Tibial nerve (tissue), 4 donors: ENCODE measurements at regions not wholly inside any gene's neighbourhood (a gene's known extent, or its start where the extent isn't known, plus 50 kb on each side); places are given as distances from the start of the nearest gene placed in this dataset.
"Not testable (repeated sequence)": the region's sequence is repeated elsewhere in the genome, so short reads cannot be mapped to it uniquely, and the experiment has no call there.

Experiments used
- DNase-seq, 2 donors: peaks; one replicate each; pipeline ENCODE4 v3.0.0-alpha.2; 2019; ENCODE audit warnings: low spot score in 2 of 2
- H3K27ac ChIP-seq, 4 donors: fragments of 200-600 bp; sonication (generic) in 3 of 4; one replicate each; pipeline ENCODE4 v1.5.1; 2017 to 2019; ENCODE audit warnings: mild to moderate bottlenecking in 1 of 4
- H3K27me3 ChIP-seq, 2 donors: fragments of 200-600 bp; sonication (generic) in 1 of 2; one replicate each; pipeline versions ENCODE4 v1.5.1 to v1.6.0; 2017 to 2019
- H3K36me3 ChIP-seq, 3 donors: fragments of 200-600 bp; sonication (generic); one replicate each; pipeline ENCODE4 v1.5.1; 2018 to 2019
- H3K4me1 ChIP-seq, 4 donors: fragments of 200-600 bp; sonication (generic) in 3 of 4; one replicate each; pipeline ENCODE4 v1.5.1; 2017 to 2019
- H3K4me3 ChIP-seq, 4 donors: fragments of 200-600 bp; sonication (generic) in 3 of 4; one replicate each; pipeline ENCODE4 v1.5.1; 2017 to 2019; ENCODE audit warnings: mild to moderate bottlenecking in 1 of 4, moderate library complexity in 1 of 4
- H3K9me3 ChIP-seq, 4 donors: fragments of 200-600 bp; sonication (generic) in 3 of 4; one replicate each; pipeline ENCODE4 v1.5.1; 2017 to 2019
- EP300 ChIP-seq, 2 donors: sonication (generic); formaldehyde crosslinking; IDR thresholded peaks; one replicate each; pipeline ENCODE4 v1.6.1; 2017; ENCODE audit warnings: antibody characterized with exemption in 2 of 2, mild to moderate bottlenecking in 1 of 2
- POLR2A ChIP-seq, 2 donors: fragments of 450-650 bp; IDR thresholded peaks; one replicate each; pipeline ENCODE4 v1.6.1; 2017; ENCODE audit warnings: antibody characterized with exemption in 2 of 2, mild to moderate bottlenecking in 2 of 2, moderate library complexity in 2 of 2
- WGBS, 2 donors: methylation state at CpG; one replicate each; pipeline ENCODE4 v1.1.5; 2018; 5-methylcytosine and 5-hydroxymethylcytosine counted together
- TF ChIP-seq, protein P1 (sequence below), 5 experiments: fragments of 200-600 bp in 3 of 5; fragments of 450-650 bp in 2 of 5; sonication (generic) in 3 of 5; IDR thresholded peaks; one replicate each; pipeline ENCODE4 v1.5.1; 2016 to 2019; ENCODE audit warnings: antibody characterized with exemption in 5 of 5, mild to moderate bottlenecking in 3 of 5, moderate library complexity in 2 of 5

DNA sequence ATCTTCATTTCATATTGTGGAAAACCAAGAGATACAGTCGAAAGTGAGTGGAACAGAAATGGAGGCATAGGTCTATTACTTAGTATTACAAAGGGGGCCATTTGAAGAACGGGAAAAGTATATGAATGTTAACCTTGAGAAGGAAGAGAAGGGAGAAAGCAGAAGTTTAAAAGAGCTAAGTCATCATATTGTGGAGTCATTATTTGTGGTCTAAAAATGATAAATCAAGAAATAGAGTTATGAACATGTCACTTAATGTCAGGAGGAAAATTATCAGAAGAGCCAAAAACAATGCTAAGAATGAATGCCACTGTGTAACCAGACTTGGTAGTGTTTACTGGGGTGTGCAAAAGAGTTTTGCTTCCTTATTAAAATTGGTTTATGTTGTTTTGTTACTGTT, 589.5 kb upstream of the LCORL start:
- no peaks in the 10 kb centered on the region for H3K27me3 ChIP-seq
- TF ChIP-seq POLR2A (IDR thresholded peaks at IDR 0.05) (no peak), EP300 (IDR thresholded peaks at IDR 0.05) (no peak)
- TF ChIP-seq, protein P1, sequence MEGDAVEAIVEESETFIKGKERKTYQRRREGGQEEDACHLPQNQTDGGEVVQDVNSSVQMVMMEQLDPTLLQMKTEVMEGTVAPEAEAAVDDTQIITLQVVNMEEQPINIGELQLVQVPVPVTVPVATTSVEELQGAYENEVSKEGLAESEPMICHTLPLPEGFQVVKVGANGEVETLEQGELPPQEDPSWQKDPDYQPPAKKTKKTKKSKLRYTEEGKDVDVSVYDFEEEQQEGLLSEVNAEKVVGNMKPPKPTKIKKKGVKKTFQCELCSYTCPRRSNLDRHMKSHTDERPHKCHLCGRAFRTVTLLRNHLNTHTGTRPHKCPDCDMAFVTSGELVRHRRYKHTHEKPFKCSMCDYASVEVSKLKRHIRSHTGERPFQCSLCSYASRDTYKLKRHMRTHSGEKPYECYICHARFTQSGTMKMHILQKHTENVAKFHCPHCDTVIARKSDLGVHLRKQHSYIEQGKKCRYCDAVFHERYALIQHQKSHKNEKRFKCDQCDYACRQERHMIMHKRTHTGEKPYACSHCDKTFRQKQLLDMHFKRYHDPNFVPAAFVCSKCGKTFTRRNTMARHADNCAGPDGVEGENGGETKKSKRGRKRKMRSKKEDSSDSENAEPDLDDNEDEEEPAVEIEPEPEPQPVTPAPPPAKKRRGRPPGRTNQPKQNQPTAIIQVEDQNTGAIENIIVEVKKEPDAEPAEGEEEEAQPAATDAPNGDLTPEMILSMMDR (IDR thresholded peaks at IDR 0.05) = no peak
- no peak for DNase-seq
- H3K9me3 ChIP-seq = no peaks in the 10 kb centered on the region
- no peak overlapping the region for H3K4me3 ChIP-seq
- H3K4me1 ChIP-seq = no peaks in the 10 kb centered on the region
- WGBS, 2 donors = 82 to 87% methylated on average over 2 of the region's 2 CpGs
- H3K27ac ChIP-seq = no peak overlapping the region
- no peaks in the 10 kb centered on the region for H3K36me3 ChIP-seq

DNA sequence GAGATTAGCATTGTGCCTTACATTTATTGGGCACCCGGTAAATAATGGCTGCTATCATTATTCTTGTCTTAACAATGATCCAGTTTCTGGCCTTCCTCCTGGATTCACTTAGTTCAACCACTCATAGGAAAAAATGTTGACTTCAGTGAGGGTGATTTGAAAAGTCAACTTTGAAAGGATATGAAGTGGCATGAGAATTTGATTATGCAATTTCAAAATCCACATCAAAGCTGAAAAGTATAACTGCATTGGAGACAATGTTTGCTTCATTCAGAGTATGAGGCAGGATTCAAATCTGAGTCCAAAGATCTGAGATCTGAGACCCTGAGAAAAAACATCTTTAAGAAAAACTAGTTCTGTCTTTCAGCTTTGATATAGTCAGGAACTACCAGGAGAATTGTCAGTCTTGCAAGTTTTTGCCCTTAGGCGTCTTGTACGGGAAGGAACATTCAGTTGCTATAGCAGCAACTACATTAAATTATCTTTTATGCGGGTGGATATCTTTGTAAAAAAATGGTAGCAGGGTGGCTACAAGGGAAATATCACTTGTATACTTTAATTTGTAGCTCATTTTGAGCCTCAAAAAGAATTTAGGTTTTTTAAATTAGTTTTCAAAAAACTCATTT, 587.5 kb upstream of the LCORL start:
- DNase-seq = no peak
- Histone ChIP-seq H3K36me3 (no peaks in the 10 kb centered on the region), H3K4me1 (no peaks in the 10 kb centered on the region), H3K27me3 (no peaks in the 10 kb centered on the region), H3K27ac (no peak overlapping the region), H3K9me3 (no peaks in the 10 kb centered on the region), H3K4me3 (no peak overlapping the region)
- WGBS, 2 donors = 59 to 66% methylated on average over 4 of the region's 4 CpGs
- no peak for TF ChIP-seq POLR2A (IDR thresholded peaks at IDR 0.05)
- TF ChIP-seq, protein P1 (IDR thresholded peaks at IDR 0.05) = no peak
- TF ChIP-seq EP300 (IDR thresholded peaks at IDR 0.05) = no peak

DNA sequence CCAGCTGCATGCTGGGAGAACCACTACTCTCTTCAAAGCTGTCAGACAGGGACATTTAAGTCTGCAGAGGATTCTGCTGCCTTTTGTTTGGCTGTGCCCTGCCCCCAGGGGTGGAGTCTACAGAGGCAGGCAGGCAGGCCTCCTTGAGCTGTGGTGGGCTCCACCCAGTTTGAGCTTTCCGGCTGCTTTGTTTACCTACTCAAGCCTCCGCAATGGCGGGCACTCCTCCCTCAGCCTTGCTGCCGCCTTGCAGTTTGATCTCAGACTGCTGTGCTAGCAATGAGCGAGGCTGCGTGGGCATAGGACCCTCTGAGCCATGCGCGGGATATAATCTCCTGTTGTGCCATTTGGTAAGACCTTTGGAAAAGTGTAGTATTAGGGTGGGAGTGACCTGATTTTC, 581.1 kb upstream of the LCORL start:
- DNase-seq, H3K9me3 ChIP-seq, H3K4me3 ChIP-seq, H3K27ac ChIP-seq, H3K36me3 ChIP-seq, H3K4me1 ChIP-seq, H3K27me3 ChIP-seq: not testable (repeated sequence)
- 93 to 100% methylated on average over 8 of the region's 8 CpGs for WGBS, 2 donors

DNA sequence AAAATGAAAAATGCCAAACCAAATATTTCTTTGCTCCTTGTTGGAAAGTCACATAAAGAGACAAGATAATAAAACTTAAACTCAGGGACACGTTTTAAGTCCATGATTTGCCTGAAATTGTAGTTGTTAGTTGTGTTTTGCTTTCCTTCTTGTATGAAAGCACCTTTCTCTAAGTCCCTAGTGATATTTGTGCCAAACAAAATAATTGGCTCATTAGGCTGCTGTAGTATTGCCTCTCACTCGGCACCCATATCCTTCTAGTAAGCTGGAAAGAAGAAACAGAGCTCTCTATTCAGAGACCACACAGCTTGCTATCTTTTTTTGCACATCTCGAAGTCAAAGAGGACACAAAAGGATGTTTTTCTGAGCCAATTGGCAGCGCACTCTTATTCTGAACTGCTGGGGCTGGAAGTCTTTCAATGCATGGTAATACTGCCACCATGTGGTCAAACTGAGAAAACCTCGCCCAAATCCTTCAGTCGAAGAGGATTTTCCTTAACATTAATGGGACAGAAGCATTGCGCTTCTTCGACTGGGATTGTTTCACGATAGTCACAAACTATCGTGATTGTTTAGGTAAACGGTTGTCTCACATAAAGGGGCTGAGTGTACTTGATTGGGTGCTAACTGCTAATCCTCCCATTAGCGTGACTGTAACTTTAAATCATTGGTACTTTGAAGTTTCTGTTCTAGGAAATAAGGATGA, 571.9 kb upstream of the LCORL start:
- H3K36me3 ChIP-seq = no peaks in the 10 kb centered on the region
- WGBS, 2 donors = 4 to 8% methylated on average over 12 of the region's 12 CpGs

DNA sequence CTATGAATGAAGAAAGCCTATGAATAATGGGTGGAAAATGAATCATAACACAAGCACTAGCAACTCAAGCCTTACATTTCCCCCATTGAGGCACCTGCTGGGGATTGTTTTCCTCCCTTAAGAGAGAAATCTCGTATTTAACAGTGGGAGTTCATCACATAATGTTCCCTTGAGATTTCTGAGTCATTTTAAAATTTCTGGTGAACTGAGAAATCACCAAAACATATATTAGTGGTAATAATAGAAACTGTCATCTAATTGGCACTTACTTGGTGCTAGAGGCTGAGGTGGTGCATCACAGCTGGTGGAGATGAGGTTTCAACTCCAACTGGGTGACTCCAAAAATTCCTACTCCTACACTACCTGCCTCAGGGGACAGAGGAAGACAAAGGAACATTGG, 561.3 kb upstream of the LCORL start:
- 43 to 47% methylated on average over 1 of the region's 1 CpG for WGBS, 2 donors
- no peaks in the 10 kb centered on the region for H3K4me1 ChIP-seq
- no peak overlapping the region for H3K27ac ChIP-seq
- H3K9me3 ChIP-seq = no peaks in the 10 kb centered on the region
- H3K36me3 ChIP-seq = no peaks in the 10 kb centered on the region
- no peak overlapping the region for H3K4me3 ChIP-seq
- no peak for DNase-seq
- TF ChIP-seq, protein P1 (IDR thresholded peaks at IDR 0.05) = no peak
- TF ChIP-seq POLR2A (IDR thresholded peaks at IDR 0.05) (no peak), EP300 (IDR thresholded peaks at IDR 0.05) (no peak)
- H3K27me3 ChIP-seq = no peaks in the 10 kb centered on the region

More for the DNA sequence above, 571.9 kb upstream of the LCORL start:
- Histone ChIP-seq H3K4me3 (no peak overlapping the region), H3K27ac (no peak overlapping the region), H3K27me3 (no peaks in the 10 kb centered on the region), H3K9me3 (peaks cover 0 to 6% (median 0%) of the 10 kb centered on the region in 4 donors), H3K4me1 (peaks cover 0 to 7% (median 6%) of the 10 kb centered on the region in 4 donors)
- peak; percentile 41 to 74 for DNase-seq
- no peak for TF ChIP-seq EP300 (IDR thresholded peaks at IDR 0.05)
- TF ChIP-seq, protein P1 (IDR thresholded peaks at IDR 0.05) = peak; percentile 65 to 81 (median 74)
